Stimulated activated CD4-positive, alpha-beta T cell treated with anti-CD3 and anti-CD28 coated beads, Interleukin-15, amount 100 ng/mL, for 1 hour (primary cell): ENCODE measurements at regions not wholly inside any gene's neighbourhood (a gene's known extent, or its start where the extent isn't known, plus 50 kb on each side); places are given as distances from the start of the nearest gene placed in this dataset.
"Not testable (repeated sequence)": the region's sequence is repeated elsewhere in the genome, so short reads cannot be mapped to it uniquely, and the experiment has no call there.

Experiments
- DNase-seq, 2 donors: peaks; one replicate each; pipeline ENCODE4 v3.0.0-alpha.2; 2020; ENCODE audit warnings: low read depth in 1 of 2, low spot score in 1 of 2

GRCh38 chr2:122531290-122532071 is 776.0 kb downstream of the TSN start:
- no peak for DNase-seq

- no peak for DNase-seq
Observed at GRCh38 chr2:122532072-122532344, 776.6 kb downstream of the TSN start.

GRCh38 chr2:122532481-122532880 is 777.0 kb downstream of the TSN start:
- no peak for DNase-seq

- no peak for DNase-seq
Observed at GRCh38 chr2:122535960-122536505, 780.6 kb downstream of the TSN start.

GRCh38 chr2:122539311-122539710 is 783.9 kb downstream of the TSN start:
- DNase-seq = no peak

- DNase-seq = no peak
Observed at GRCh38 chr2:122539920-122540319, 784.5 kb downstream of the TSN start.

- DNase-seq = no peak
Observed at GRCh38 chr2:122542236-122542635, 786.8 kb downstream of the TSN start.

- no peak for DNase-seq
Observed at GRCh38 chr2:122542646-122543045, 787.2 kb downstream of the TSN start.

GRCh38 chr2:122543815-122544214 is 788.4 kb downstream of the TSN start:
- DNase-seq = no peak

GRCh38 chr2:122545821-122546220 is 790.4 kb downstream of the TSN start:
- no peak for DNase-seq

GRCh38 chr2:122562775-122563174 is 807.3 kb downstream of the TSN start:
- DNase-seq = no peak

GRCh38 chr2:122563781-122564180 is 808.3 kb downstream of the TSN start:
- no peak for DNase-seq

GRCh38 chr2:122564843-122565242 is 809.4 kb downstream of the TSN start:
- DNase-seq = no peak

GRCh38 chr2:122565364-122565763 is 809.9 kb downstream of the TSN start:
- DNase-seq = no peak

GRCh38 chr2:122570641-122571040 is 815.2 kb downstream of the TSN start:
- DNase-seq = no peak

- DNase-seq = not testable (repeated sequence)
Observed at GRCh38 chr2:122571471-122571870, 816.0 kb downstream of the TSN start.

GRCh38 chr2:122575076-122575475 is 819.6 kb downstream of the TSN start:
- DNase-seq = no peak

- no peak for DNase-seq
Observed at GRCh38 chr2:122583159-122583917, 827.9 kb downstream of the TSN start.

- no peak for DNase-seq
Observed at GRCh38 chr2:122590524-122590923, 835.1 kb downstream of the TSN start.

- no peak for DNase-seq
Observed at GRCh38 chr2:122595065-122595464, 839.6 kb downstream of the TSN start.

GRCh38 chr2:122596598-122596997 is 841.1 kb downstream of the TSN start:
- no peak for DNase-seq

GRCh38 chr2:122598784-122599183 is 843.3 kb downstream of the TSN start:
- DNase-seq = no peak
